ENCODE measurements at regions not wholly inside any gene's neighbourhood (a gene's known extent, or its start where the extent isn't known, plus 50 kb on each side); places are given as distances from the start of the nearest gene placed in this dataset.
A peak's percentile ranks its signal among the peaks of the same experiment; 100 is the strongest.

DNA sequence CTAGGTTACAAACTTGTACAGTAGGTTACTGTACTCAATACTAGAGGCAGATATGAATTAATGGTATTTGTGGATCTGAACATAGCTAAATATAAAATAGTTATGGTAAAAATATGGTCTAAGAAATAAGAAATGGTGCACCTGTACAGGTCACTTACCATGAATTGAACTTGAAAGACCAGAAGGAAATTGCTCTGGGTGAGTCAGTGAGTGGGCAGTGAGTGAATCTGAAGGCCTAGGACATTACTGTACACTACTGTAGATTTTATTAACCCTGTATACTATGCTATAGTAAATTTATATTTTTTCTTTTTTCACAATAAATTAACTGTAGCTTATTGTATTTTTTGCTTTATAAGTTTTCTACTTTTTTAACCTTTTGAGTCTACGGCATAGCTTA is 1020.4 kb downstream of the CDH18 start:
- intact Hi-C loops (cut with DNase I): no loop called here
- no peaks in the 10 kb centered on the region for H3K9me3 ChIP-seq
- TF ChIP-seq, protein P1, sequence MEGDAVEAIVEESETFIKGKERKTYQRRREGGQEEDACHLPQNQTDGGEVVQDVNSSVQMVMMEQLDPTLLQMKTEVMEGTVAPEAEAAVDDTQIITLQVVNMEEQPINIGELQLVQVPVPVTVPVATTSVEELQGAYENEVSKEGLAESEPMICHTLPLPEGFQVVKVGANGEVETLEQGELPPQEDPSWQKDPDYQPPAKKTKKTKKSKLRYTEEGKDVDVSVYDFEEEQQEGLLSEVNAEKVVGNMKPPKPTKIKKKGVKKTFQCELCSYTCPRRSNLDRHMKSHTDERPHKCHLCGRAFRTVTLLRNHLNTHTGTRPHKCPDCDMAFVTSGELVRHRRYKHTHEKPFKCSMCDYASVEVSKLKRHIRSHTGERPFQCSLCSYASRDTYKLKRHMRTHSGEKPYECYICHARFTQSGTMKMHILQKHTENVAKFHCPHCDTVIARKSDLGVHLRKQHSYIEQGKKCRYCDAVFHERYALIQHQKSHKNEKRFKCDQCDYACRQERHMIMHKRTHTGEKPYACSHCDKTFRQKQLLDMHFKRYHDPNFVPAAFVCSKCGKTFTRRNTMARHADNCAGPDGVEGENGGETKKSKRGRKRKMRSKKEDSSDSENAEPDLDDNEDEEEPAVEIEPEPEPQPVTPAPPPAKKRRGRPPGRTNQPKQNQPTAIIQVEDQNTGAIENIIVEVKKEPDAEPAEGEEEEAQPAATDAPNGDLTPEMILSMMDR (IDR thresholded peaks at IDR 0.05): no peak
- WGBS, 2 donors: 91 to 95% methylated on average over 1 of the region's 1 CpG
- H3K27ac ChIP-seq: no peak overlapping the region
- H3K27me3 ChIP-seq: no peaks in the 10 kb centered on the region
- no peak for ATAC-seq
- DNase-seq: no peak
- H3K36me3 ChIP-seq: no peaks in the 10 kb centered on the region
- FAIRE-seq: no peak
- no peak overlapping the region for H3K4me3 ChIP-seq
- H3K4me1 ChIP-seq: peaks cover 0 to 10% (median 0%) of the 10 kb centered on the region in 3 donors

DNA sequence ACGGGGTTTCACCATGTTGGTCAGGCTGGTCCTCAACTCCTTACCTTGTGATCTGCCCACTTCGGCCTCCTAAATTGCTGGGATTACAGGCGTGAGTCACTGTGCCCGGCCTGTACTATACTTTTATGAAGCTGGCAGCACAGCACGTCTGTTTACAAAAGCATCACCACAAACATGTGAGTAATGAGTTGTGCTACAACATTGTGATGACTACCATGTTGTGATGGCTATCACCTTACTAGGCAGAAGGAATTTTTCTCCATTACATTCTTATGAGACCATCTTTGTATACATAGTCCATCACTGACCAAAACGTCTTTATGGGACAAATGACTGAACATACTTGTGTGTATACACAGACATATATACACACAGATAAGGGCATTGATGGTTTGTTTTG is 1019.0 kb downstream of the CDH18 start:
- no peak overlapping the region for H3K4me3 ChIP-seq
- ATAC-seq (no peak), DNase-seq (no peak), FAIRE-seq (no peak)
- no peaks in the 10 kb centered on the region for H3K27me3 ChIP-seq
- intact Hi-C loops (cut with DNase I): no loop called here
- no peaks in the 10 kb centered on the region for H3K36me3 ChIP-seq
- TF ChIP-seq, protein P1 (IDR thresholded peaks at IDR 0.05): no peak
- 85 to 88% methylated on average over 6 of the region's 6 CpGs for WGBS, 2 donors
- H3K27ac ChIP-seq: no peak overlapping the region
- peaks cover 0 to 10% (median 0%) of the 10 kb centered on the region in 3 donors for H3K4me1 ChIP-seq
- H3K9me3 ChIP-seq: no peaks in the 10 kb centered on the region

DNA sequence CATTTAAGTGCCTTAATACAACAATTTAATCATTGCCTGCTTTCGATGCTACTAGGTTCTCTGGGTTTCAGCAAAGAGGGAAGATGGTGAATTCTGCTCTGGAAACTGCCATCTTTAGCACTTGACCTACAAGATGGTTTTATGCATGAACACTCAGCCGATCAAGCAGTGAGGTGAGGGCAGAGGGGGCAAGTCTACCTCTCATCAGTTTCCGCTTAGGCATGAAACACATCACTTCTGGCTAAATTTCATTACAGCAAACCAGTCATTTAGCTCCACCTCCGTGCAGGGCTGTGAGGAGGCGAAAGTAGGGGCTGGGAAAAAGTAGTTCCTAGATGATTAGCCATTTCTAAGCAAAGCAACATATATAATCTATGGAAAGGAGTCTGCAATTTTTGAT is 1018.0 kb downstream of the CDH18 start:
- TF ChIP-seq, protein P1 (IDR thresholded peaks at IDR 0.05): no peak
- no peak for FAIRE-seq
- WGBS, 2 donors: 76 to 95% methylated on average over 5 of the region's 5 CpGs

DNA sequence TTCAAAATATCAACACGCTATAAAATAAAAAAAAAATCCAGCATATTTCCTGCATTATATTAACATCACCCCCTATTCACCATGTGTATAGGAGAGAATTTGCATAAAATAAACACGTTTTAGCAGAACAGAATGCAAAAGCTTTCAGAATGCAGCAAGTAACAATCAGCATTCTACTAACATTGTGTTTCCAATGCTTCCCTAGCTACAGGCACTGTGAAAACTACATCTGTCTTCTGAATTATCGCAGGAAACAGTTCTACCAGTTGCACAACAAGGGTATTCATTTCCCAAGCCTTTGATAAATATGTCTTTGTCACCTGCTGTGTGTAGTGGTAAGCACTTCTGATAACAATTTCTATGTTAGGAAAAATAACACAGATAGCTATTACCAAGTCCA is 1015.8 kb downstream of the CDH18 start:
- no peak for DNase-seq
- H3K9me3 ChIP-seq: no peaks in the 10 kb centered on the region
- ATAC-seq: peak; percentile 76 to 91 (median 78)
- peaks cover 0 to 10% (median 0%) of the 10 kb centered on the region in 3 donors for H3K4me1 ChIP-seq
- no peak for FAIRE-seq
- no peak overlapping the region for H3K4me3 ChIP-seq
- no peaks in the 10 kb centered on the region for H3K27me3 ChIP-seq
- H3K36me3 ChIP-seq: no peaks in the 10 kb centered on the region
- peak overlapping the region in 1 of 4 donors; percentile 18 for H3K27ac ChIP-seq
- TF ChIP-seq, protein P1 (IDR thresholded peaks at IDR 0.05): no peak
- intact Hi-C loops (cut with DNase I): no loop called here
- 16 to 22% methylated on average over 3 of the region's 3 CpGs for WGBS, 2 donors

More for the DNA sequence above, 1018.0 kb downstream of the CDH18 start:
- H3K4me1 ChIP-seq: peaks cover 0 to 10% (median 0%) of the 10 kb centered on the region in 3 donors
- H3K27ac ChIP-seq: no peak overlapping the region
- no peaks in the 10 kb centered on the region for H3K27me3 ChIP-seq
- H3K4me3 ChIP-seq: no peak overlapping the region
- intact Hi-C loops (cut with DNase I): no loop called here
- no peaks in the 10 kb centered on the region for H3K36me3 ChIP-seq
- DNase-seq (no peak), ATAC-seq (no peak)
- H3K9me3 ChIP-seq: no peaks in the 10 kb centered on the region

DNA sequence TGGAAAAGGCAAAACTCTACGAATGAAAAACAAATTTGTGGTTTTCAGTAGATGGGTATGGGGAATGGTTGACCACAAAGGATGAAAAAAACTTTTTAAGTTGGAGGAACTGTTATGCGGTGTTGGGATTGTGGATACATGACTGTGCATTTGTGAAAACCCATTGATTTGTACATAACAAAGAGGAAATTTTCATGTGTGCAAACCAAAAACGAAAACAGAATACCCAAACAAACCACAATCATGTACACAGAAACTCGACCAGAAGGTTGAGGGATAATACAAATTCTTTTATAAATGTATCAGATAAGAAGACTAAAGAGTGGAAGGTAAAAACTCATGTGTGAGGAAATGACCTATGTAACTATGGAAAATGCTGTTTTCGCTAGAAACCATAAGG is 1012.4 kb downstream of the CDH18 start:
- no peak overlapping the region for H3K4me3 ChIP-seq
- TF ChIP-seq, protein P1 (IDR thresholded peaks at IDR 0.05): no peak
- no peak overlapping the region for H3K27ac ChIP-seq
- no peak for ATAC-seq
- no peak for DNase-seq
- H3K4me1 ChIP-seq: peaks cover 0 to 10% (median 0%) of the 10 kb centered on the region in 3 donors
- WGBS, 2 donors: 81 to 82% methylated on average over 5 of the region's 5 CpGs
- FAIRE-seq: no peak
- H3K27me3 ChIP-seq: no peaks in the 10 kb centered on the region
- H3K36me3 ChIP-seq: no peaks in the 10 kb centered on the region
- intact Hi-C loops (cut with DNase I): no loop called here
- H3K9me3 ChIP-seq: no peaks in the 10 kb centered on the region
